ENCODE measurements at regions not wholly inside any gene's neighbourhood (a gene's known extent, or its start where the extent isn't known, plus 50 kb on each side); places are given as distances from the start of the nearest gene placed in this dataset.
"Not testable (repeated sequence)": the region's sequence is repeated elsewhere in the genome, so short reads cannot be mapped to it uniquely, and the experiment has no call there.

DNA sequence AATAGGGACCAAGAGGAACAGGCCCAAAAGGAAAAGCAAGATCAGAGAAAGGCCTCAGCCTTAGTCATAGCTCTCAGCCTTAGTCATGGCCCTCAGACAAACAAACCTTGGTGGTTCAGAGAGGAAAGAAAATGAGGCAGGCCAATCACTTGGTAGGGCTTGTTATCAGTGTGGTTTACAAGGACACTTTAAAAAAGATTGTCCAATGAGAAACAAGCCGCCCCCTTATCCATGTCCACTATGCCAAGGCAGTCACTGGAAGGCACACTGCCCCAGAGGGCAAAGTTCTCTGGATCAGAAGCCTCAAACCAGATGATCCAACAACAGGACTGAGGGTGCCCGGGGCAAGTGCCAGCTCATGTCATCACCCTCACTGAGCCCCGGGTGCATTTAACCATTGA, 121.0 kb upstream of the CRY1 start:
- ATAC-seq (replicated peaks in 1 of 4); POLR2A ChIA-PET; H3K4me3 Mint-ChIP-seq; H3K36me3 Mint-ChIP-seq; H3K27me3 ChIP-seq (replicated peaks in 1 of 2; ENCODE audit: control insufficient read depth in 2 of 2, extremely low read depth in 1 of 2, insufficient read depth in 2 of 2, low read length in 1 of 2); H3K9me3 Mint-ChIP-seq; H3K27ac ChIP-seq (ENCODE audit: low read length); H3K4me1 ChIP-seq (ENCODE audit: control insufficient read depth in 1 of 2, extremely low read depth in 1 of 2, insufficient read depth in 2 of 2, low read length in 2 of 2); H3K36me3 ChIP-seq (ENCODE audit: control insufficient read depth in 2 of 2, extremely low read depth in 1 of 2, insufficient read depth in 1 of 2, low read length in 1 of 2); H3K27me3 Mint-ChIP-seq; H3K9me3 ChIP-seq; H3K27ac Mint-ChIP-seq; H3K4me1 Mint-ChIP-seq; DNase-seq; CTCF ChIA-PET; H3K4me3 ChIP-seq (ENCODE audit: control insufficient read depth in 1 of 2, extremely low read depth in 1 of 2, low read length in 1 of 2): not testable (repeated sequence)
- WGBS (ENCODE audit: insufficient coverage): 26% methylated on average over 2 of the region's 3 CpGs

DNA sequence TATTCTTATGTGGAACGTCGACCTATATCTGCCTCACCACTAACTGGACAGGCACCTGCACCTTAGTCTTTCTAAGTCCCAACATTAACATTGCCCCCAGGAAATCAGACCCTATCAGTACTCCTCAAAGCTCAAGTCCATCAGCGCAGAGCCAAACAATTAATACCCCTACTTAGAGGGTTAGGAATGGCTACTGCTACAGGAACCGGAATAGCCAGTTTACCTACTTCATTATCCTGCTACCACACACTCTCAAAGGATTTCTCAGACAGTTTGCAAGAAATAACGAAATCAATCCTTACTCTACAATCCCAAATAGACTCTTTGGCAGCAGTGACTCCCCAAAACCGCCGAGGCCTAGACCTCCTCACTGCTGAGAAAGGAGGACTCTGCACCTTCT, 123.1 kb upstream of the CRY1 start:
- H3K4me3 Mint-ChIP-seq, H3K9me3 Mint-ChIP-seq: not testable (repeated sequence)

DNA sequence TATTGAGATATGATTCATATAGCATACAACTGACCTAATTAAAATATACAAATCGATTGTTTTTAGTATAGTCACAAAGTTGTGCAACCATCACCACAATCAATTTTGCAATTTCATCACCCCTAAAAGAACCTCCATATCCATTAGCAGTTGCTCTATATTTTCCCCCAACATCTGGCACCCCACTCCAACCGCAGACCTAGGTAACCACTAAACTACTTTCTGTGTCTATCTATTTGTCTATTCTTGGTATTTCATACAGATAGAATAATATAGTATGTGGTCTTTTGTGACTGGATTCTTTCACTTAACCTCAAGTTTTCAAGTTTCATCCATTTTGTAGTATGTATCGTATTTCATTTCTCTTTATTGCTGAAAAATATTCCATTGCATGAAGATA, 126.0 kb upstream of the CRY1 start:
- H3K36me3 ChIP-seq (ENCODE audit: control insufficient read depth in 2 of 2, extremely low read depth in 1 of 2, insufficient read depth in 1 of 2, low read length in 1 of 2): no peaks in the 10 kb centered on the region
- no CpG with 5 or more reads among the region's 3 CpGs for WGBS (ENCODE audit: insufficient coverage)
- H3K27me3 ChIP-seq (replicated peaks in 1 of 2; ENCODE audit: control insufficient read depth in 2 of 2, extremely low read depth in 1 of 2, insufficient read depth in 2 of 2, low read length in 1 of 2): peaks cover 0 to 3% of the 10 kb centered on the region in 2 experiments
- H3K4me1 Mint-ChIP-seq: no peaks in the 10 kb centered on the region
- H3K9me3 Mint-ChIP-seq: peaks cover 0 to 5% (median 0%) of the 10 kb centered on the region in 3 donors
- no peaks in the 10 kb centered on the region for H3K4me1 ChIP-seq (ENCODE audit: control insufficient read depth in 1 of 2, extremely low read depth in 1 of 2, insufficient read depth in 2 of 2, low read length in 2 of 2)
- ATAC-seq (replicated peaks in 1 of 4): no peak
- H3K4me3 ChIP-seq (ENCODE audit: control insufficient read depth in 1 of 2, extremely low read depth in 1 of 2, low read length in 1 of 2): no peak overlapping the region
- H3K9me3 ChIP-seq: no peaks in the 10 kb centered on the region
- no peak overlapping the region for H3K27ac ChIP-seq (ENCODE audit: low read length)
- no peak overlapping the region for H3K4me3 Mint-ChIP-seq
- ChIA-PET POLR2A (no interaction called here), CTCF (no interaction called here)
- DNase-seq: no peak
- peaks cover 15 to 17% of the 10 kb centered on the region in 2 donors for H3K27me3 Mint-ChIP-seq
- H3K36me3 Mint-ChIP-seq: no peaks in the 10 kb centered on the region
- H3K27ac Mint-ChIP-seq: no peak overlapping the region

More for the DNA sequence above, 123.1 kb upstream of the CRY1 start:
- ATAC-seq (replicated peaks in 1 of 4); H3K4me3 ChIP-seq (ENCODE audit: control insufficient read depth in 1 of 2, extremely low read depth in 1 of 2, low read length in 1 of 2); H3K36me3 ChIP-seq (ENCODE audit: control insufficient read depth in 2 of 2, extremely low read depth in 1 of 2, insufficient read depth in 1 of 2, low read length in 1 of 2); H3K27ac ChIP-seq (ENCODE audit: low read length); H3K4me1 ChIP-seq (ENCODE audit: control insufficient read depth in 1 of 2, extremely low read depth in 1 of 2, insufficient read depth in 2 of 2, low read length in 2 of 2); CTCF ChIA-PET; H3K9me3 ChIP-seq; DNase-seq; H3K36me3 Mint-ChIP-seq; H3K27me3 ChIP-seq (replicated peaks in 1 of 2; ENCODE audit: control insufficient read depth in 2 of 2, extremely low read depth in 1 of 2, insufficient read depth in 2 of 2, low read length in 1 of 2); H3K4me1 Mint-ChIP-seq; POLR2A ChIA-PET; H3K27ac Mint-ChIP-seq: not testable (repeated sequence)
- H3K27me3 Mint-ChIP-seq: peaks cover 7 to 12% of the 10 kb centered on the region in 2 donors
- WGBS (ENCODE audit: insufficient coverage): 80% methylated on average over 3 of the region's 7 CpGs

DNA sequence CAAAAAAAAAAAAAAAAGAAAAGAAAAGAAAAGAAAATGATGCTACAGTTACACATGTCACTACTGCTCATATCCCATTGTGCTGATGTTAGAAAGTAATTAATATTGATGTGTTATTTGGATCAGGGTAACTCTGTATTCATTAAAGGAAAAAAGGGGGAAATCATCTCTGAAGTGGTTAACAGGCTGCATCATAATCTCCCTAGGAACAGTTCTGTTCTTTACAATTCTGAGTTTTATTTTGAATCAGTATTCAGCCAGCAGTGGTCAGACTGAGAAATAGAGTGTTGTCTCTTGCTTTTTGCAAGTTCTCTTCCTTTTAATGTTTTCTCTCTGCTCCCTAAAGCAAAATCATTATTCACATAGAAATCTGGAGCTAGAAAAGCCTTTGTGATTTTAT, 128.6 kb upstream of the CRY1 start:
- peaks cover 0 to 6% of the 10 kb centered on the region in 2 experiments for H3K27me3 ChIP-seq (replicated peaks in 1 of 2; ENCODE audit: control insufficient read depth in 2 of 2, extremely low read depth in 1 of 2, insufficient read depth in 2 of 2, low read length in 1 of 2)
- DNase-seq (no peak), ATAC-seq (replicated peaks in 1 of 4) (no peak)
- no peak overlapping the region for H3K4me3 Mint-ChIP-seq
- ChIA-PET CTCF (interaction anchor here in 1 of 2 donors (1.2 kb wide), 1 partner anchor 27 kb away, joined by 3 read pairs; no protein-coding TSS in a partner anchor), POLR2A (no interaction called here)
- no peaks in the 10 kb centered on the region for H3K4me1 Mint-ChIP-seq
- H3K36me3 ChIP-seq (ENCODE audit: control insufficient read depth in 2 of 2, extremely low read depth in 1 of 2, insufficient read depth in 1 of 2, low read length in 1 of 2): no peaks in the 10 kb centered on the region
- no peak overlapping the region for H3K27ac Mint-ChIP-seq
- H3K4me1 ChIP-seq (ENCODE audit: control insufficient read depth in 1 of 2, extremely low read depth in 1 of 2, insufficient read depth in 2 of 2, low read length in 2 of 2): no peaks in the 10 kb centered on the region
- no peak overlapping the region for H3K4me3 ChIP-seq (ENCODE audit: control insufficient read depth in 1 of 2, extremely low read depth in 1 of 2, low read length in 1 of 2)
- peaks cover 15 to 17% of the 10 kb centered on the region in 2 donors for H3K27me3 Mint-ChIP-seq
- peaks cover 0 to 5% (median 0%) of the 10 kb centered on the region in 3 donors for H3K9me3 Mint-ChIP-seq
- no peak overlapping the region for H3K27ac ChIP-seq (ENCODE audit: low read length)
- H3K9me3 ChIP-seq: no peaks in the 10 kb centered on the region
- H3K36me3 Mint-ChIP-seq: no peaks in the 10 kb centered on the region

DNA sequence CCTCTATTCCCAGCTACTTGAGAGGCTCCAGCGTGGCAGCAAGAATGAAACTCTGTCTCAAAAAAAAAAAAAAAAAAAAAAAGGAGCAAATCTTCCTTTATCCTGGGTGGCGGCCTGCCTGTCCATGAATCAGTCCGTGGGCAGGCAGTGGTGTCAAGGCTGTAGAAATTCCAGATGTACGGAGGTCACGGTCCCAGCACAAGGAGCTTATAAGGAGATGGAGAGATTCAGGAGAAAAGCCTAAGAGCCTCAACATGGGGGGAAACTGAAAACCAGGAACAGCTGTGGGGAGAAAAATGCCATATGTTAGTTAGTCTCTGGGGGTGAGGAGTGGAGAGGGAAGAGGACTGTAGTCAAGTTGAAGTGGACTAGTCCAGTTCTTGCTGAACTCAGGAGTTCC, 130.5 kb upstream of the CRY1 start:
- no peaks in the 10 kb centered on the region for H3K36me3 Mint-ChIP-seq

DNA sequence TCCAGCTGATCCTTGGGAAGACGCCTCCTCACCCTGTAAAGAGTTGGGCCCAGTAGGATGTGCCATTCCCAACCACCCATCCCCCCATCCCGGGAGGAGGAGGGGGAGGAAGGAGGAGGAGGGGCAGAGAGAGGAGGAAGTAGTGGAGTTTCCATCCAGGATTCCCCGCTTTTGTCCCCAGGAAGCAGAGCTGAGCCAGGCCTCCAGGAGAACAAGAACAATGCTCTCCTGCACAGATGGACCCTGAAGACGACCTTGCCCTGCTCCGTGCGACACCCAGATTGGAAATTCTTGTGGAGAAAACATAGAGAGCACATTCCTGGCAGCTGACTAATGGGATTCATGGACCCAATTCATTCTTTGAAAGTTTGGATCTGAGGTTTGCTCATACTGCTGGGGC, 132.3 kb upstream of the CRY1 start:
- Histone ChIP-seq H3K4me1 (ENCODE audit: control insufficient read depth in 1 of 2, extremely low read depth in 1 of 2, insufficient read depth in 2 of 2, low read length in 2 of 2) (no peaks in the 10 kb centered on the region), H3K36me3 (ENCODE audit: control insufficient read depth in 2 of 2, extremely low read depth in 1 of 2, insufficient read depth in 1 of 2, low read length in 1 of 2) (no peaks in the 10 kb centered on the region), H3K27ac (ENCODE audit: low read length) (no peak overlapping the region), H3K9me3 (no peaks in the 10 kb centered on the region), H3K4me3 (ENCODE audit: control insufficient read depth in 1 of 2, extremely low read depth in 1 of 2, low read length in 1 of 2) (no peak overlapping the region), H3K27me3 (replicated peaks in 1 of 2; ENCODE audit: control insufficient read depth in 2 of 2, extremely low read depth in 1 of 2, insufficient read depth in 2 of 2, low read length in 1 of 2) (peaks cover 0 to 3% of the 10 kb centered on the region in 2 experiments)
- ChIA-PET CTCF (no interaction called here), POLR2A (no interaction called here)
- H3K27ac Mint-ChIP-seq: no peak overlapping the region
- peaks cover 14 to 15% of the 10 kb centered on the region in 2 donors for H3K27me3 Mint-ChIP-seq
- no peaks in the 10 kb centered on the region for H3K4me1 Mint-ChIP-seq
- 86% methylated on average over 4 of the region's 6 CpGs for WGBS (ENCODE audit: insufficient coverage)
- ATAC-seq (replicated peaks in 1 of 4): no peak
- no peak for DNase-seq
- H3K36me3 Mint-ChIP-seq: no peaks in the 10 kb centered on the region
- no peak overlapping the region for H3K4me3 Mint-ChIP-seq
- H3K9me3 Mint-ChIP-seq: no peaks in the 10 kb centered on the region

More for the DNA sequence above, 130.5 kb upstream of the CRY1 start:
- H3K36me3 ChIP-seq (ENCODE audit: control insufficient read depth in 2 of 2, extremely low read depth in 1 of 2, insufficient read depth in 1 of 2, low read length in 1 of 2): no peaks in the 10 kb centered on the region
- no peaks in the 10 kb centered on the region for H3K9me3 Mint-ChIP-seq
- no CpG with 5 or more reads among the region's 5 CpGs for WGBS (ENCODE audit: insufficient coverage)
- no peaks in the 10 kb centered on the region for H3K4me1 Mint-ChIP-seq
- H3K4me3 ChIP-seq (ENCODE audit: control insufficient read depth in 1 of 2, extremely low read depth in 1 of 2, low read length in 1 of 2): no peak overlapping the region
- H3K27ac Mint-ChIP-seq: no peak overlapping the region
- peaks cover 0 to 6% of the 10 kb centered on the region in 2 experiments for H3K27me3 ChIP-seq (replicated peaks in 1 of 2; ENCODE audit: control insufficient read depth in 2 of 2, extremely low read depth in 1 of 2, insufficient read depth in 2 of 2, low read length in 1 of 2)
- no peaks in the 10 kb centered on the region for H3K4me1 ChIP-seq (ENCODE audit: control insufficient read depth in 1 of 2, extremely low read depth in 1 of 2, insufficient read depth in 2 of 2, low read length in 2 of 2)
- no peak for ATAC-seq (replicated peaks in 1 of 4)
- no peak overlapping the region for H3K4me3 Mint-ChIP-seq
- ChIA-PET POLR2A (no interaction called here), CTCF (interaction anchor here in 1 of 2 donors (0.6 to 0.7 kb wide), 2 partner anchors 133 to 189 kb away, joined by 8 to 10 read pairs; no protein-coding TSS in a partner anchor)
- no peaks in the 10 kb centered on the region for H3K9me3 ChIP-seq
- no peak for DNase-seq
- peaks cover 15 to 17% of the 10 kb centered on the region in 2 donors for H3K27me3 Mint-ChIP-seq
- no peak overlapping the region for H3K27ac ChIP-seq (ENCODE audit: low read length)

DNA sequence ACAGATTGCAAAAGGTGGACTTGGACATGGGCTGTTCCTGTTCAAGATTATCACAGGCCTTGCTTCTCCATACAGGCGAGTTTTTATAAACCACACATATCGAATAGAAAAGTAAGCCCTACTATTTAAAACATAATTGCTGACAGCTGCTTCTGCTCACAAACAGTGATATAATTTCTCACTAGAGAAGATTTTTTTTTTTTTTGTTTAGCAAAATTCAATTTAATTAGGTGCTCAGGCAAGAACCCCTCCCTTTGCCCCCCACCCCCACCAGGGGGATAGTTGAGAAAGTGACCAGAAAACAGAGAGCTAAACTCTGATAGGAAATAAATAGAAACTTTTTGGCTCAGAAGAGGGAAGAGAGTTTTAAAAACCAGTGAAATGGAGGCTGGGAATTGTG, 132.8 kb upstream of the CRY1 start:
- Histone ChIP-seq H3K9me3 (no peaks in the 10 kb centered on the region), H3K27me3 (replicated peaks in 1 of 2; ENCODE audit: control insufficient read depth in 2 of 2, extremely low read depth in 1 of 2, insufficient read depth in 2 of 2, low read length in 1 of 2) (peaks cover 0 to 3% of the 10 kb centered on the region in 2 experiments), H3K27ac (ENCODE audit: low read length) (no peak overlapping the region), H3K4me3 (ENCODE audit: control insufficient read depth in 1 of 2, extremely low read depth in 1 of 2, low read length in 1 of 2) (no peak overlapping the region), H3K36me3 (ENCODE audit: control insufficient read depth in 2 of 2, extremely low read depth in 1 of 2, insufficient read depth in 1 of 2, low read length in 1 of 2) (no peaks in the 10 kb centered on the region), H3K4me1 (ENCODE audit: control insufficient read depth in 1 of 2, extremely low read depth in 1 of 2, insufficient read depth in 2 of 2, low read length in 2 of 2) (no peaks in the 10 kb centered on the region)
- Mint-ChIP-seq H3K27ac (no peak overlapping the region), H3K4me1 (no peaks in the 10 kb centered on the region), H3K36me3 (no peaks in the 10 kb centered on the region), H3K27me3 (peaks cover 10 to 13% of the 10 kb centered on the region in 2 donors), H3K9me3 (no peaks in the 10 kb centered on the region), H3K4me3 (no peak overlapping the region)
- DNase-seq: no peak
- no CpG with 5 or more reads among the region's 2 CpGs for WGBS (ENCODE audit: insufficient coverage)
- no peak for ATAC-seq (replicated peaks in 1 of 4)
- ChIA-PET CTCF (no interaction called here), POLR2A (no interaction called here)

All from T-cell (primary cell).